ENCODE measurements at regions not wholly inside any gene's neighbourhood (a gene's known extent, or its start where the extent isn't known, plus 50 kb on each side); places are given as distances from the start of the nearest gene placed in this dataset.

DNA sequence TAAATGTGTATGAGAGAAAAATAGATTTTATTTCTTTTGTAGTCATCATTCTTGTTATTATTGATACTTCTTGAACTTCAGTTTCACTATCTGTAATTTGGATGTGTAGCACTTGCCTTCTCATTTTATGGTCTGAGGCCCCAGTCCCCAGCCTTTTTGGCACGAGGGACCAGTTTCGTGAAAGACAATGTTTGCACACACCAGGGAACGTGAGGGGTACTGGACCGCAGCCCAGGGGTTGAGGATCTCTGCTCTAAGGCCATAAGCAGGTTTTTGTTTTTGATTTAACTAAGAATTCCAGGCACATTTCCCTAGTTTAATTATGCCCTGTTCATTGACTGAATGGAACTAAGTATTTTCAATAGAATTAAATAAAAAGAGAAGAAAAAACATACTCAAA, 261.5 kb downstream of the BMP2 start:
- DNase-seq (ENCODE audit: low read depth in 4 of 4, low spot score in 2 of 4), result no peak

DNA sequence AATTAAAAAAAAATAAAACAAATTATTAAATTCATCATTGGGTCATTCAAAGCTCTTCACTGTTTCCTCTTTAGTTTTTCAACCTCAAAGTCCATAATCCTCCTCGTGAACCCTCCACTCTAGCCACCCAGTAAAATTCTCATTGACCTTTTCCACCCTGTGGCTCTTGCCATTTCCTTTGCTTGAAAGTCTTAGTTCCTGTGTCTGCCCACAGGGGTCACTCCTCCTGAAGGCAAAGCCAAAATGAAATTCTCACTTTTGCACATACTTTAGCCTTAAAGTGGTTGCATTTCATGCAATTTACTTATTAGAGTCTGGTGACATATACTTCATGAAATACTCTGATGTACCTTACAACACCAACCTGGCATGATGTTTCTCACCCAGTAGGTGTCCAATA, 263.7 kb downstream of the BMP2 start:
- no peak for DNase-seq (ENCODE audit: low read depth in 4 of 4, low spot score in 2 of 4)

DNA sequence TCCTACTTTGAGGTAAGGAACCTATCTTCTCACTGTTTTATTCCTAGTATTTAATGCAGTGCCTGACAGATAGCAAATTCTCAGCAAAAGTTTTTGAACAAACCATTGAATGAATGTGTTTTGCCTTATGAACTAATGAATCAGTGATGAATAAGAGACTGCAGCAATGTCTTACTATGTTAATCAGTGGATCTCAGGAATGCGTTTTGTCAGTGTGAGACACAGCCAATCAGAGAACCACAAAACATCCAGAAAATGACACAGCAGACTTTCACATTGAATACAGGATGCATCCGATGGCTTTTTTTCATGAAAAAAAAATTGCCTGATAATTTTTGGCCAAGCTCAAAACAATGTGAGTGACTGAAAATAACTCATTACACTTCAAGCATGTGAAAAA, 270.5 kb downstream of the BMP2 start:
- no peak for DNase-seq (ENCODE audit: low read depth in 4 of 4, low spot score in 2 of 4)

DNA sequence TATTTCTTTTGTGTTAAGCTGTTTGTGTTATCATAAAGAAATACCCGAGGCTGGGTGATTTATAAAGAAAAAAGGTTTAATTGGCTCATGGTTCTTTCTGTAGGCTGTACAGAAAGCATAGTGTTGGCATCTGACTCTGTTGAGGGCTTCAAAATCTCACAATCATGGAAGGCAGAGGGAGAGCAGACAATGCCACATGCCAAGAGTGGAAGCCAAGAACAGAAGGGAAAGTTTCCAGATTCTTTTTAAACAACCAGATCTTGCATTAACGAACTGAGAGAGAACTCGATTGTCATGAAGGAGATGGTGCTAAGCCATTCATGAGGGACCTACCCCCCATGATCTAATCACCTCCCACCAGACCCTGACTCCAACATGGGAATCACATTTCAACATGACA, 290.1 kb downstream of the BMP2 start:
- no peak for DNase-seq (ENCODE audit: low read depth in 4 of 4, low spot score in 2 of 4)

DNA sequence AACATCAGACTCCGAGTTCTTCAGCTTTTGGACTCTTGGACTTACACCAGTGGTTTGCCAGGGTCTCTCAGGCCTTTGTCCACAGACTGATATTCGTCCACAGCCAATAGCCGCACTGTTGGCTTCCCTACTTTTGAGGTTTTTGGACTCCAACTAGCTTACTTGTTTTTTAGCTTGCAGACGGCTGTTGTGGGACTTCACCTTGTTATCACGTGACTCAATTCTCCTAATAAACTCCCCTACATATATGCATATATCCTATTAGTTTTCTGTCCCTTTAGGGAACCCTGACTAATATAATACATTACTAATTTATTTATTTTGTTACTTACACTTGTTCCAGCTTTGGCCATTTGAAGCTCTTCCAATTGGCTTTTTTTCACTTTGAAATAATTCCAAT, 311.3 kb downstream of the BMP2 start:
- DNase-seq (ENCODE audit: low read depth in 4 of 4, low spot score in 2 of 4), result no peak

DNA sequence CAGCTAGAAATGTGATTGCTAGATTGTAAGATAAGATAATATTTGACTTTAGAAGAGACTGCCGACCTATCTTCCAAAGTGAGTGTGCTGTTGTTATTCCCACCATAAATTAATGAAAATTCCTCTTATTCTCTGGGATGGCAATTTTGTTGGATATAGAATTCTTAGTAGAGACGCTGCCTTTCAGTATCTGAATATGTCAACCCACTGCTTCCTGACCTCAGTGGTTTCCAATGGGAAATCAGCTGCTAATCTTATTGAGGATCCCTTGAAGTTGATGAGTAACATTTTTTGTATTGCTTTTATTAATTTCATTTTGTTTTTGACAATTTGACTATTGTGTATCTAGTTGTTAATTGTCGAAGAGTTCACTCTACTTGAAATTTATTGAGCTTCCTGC, 313.0 kb downstream of the BMP2 start:
- no peak for DNase-seq (ENCODE audit: low read depth in 4 of 4, low spot score in 2 of 4)

DNA sequence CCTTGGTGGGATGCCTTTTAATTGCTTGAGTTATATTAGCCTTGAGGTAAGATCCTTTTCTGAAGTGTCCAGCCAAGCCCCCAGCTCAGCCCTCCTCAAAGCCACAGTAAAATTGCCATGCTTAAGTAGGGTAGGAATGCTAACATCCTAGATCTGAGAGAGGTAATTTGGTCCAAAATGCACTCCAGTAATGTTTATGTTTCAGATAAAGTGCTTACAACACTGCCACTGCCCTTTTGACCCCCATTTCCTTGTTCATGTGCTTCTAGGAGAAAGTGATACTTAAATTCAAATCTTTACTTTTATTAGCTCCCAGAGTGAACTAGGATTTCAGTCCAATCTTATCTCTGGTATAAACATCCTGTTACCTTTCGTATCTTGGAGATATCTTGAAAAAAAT, 318.0 kb downstream of the BMP2 start:
- DNase-seq (ENCODE audit: low read depth in 4 of 4, low spot score in 2 of 4), result peak in 2 of 4 donors; percentile 14 to 39

DNA sequence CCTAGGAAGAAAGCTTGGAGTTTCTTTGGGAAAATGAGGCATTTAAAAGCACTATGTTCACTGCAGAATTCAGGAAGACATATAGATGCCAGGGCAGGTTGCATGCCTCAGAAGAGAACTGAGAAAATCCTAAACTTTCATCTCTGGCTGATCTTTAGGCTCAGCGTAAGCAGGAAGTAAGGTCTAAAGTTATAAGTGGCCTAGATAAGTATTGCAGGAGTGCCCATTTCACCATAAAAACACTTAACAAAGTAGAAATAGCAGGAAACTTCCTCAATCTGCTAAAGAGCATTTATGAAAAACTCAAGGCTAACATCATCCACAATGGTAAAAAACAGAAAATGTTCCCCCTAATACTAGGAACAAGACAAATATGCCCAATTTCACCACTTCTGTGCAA, 320.3 kb downstream of the BMP2 start:
- no peak for DNase-seq (ENCODE audit: low read depth in 4 of 4, low spot score in 2 of 4)

DNA sequence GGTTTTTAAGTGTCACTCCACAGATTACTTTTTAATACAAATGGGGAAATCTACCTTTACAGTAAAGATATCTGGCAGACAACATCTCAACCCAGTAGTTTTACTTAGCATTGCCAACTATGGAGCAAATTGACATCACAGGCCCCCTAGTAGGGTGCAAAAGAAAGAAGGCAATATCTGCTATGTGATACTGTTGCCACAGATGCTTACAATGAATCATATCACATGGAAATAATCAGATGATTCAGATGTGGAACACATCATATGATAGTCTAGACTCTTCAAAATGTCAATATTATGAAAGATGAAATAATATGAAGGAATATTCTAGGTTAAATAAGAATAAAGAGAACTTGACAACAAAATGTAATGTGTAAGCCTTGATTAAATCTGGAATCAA, 322.5 kb downstream of the BMP2 start:
- no peak for DNase-seq (ENCODE audit: low read depth in 4 of 4, low spot score in 2 of 4)

DNA sequence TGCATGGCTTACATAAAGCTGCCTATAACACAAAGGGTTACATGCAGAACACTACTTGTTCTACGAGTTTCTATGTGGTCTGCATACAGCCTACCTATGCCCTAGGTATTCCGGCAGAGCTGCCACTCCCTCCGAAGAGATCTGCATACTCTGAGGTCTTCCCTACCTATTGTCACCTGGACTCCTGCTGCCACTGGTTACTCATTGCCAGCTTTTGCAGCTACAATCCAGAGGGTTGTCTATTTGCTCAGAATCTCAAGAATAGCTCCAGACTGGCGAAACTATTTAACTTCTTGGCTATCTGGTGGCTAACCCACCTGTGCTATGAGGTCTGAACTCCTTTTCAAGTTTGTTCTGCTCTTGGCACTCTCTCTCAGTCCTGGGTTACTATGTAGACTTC, 323.3 kb downstream of the BMP2 start:
- DNase-seq (ENCODE audit: low read depth in 4 of 4, low spot score in 2 of 4), result no peak

DNA sequence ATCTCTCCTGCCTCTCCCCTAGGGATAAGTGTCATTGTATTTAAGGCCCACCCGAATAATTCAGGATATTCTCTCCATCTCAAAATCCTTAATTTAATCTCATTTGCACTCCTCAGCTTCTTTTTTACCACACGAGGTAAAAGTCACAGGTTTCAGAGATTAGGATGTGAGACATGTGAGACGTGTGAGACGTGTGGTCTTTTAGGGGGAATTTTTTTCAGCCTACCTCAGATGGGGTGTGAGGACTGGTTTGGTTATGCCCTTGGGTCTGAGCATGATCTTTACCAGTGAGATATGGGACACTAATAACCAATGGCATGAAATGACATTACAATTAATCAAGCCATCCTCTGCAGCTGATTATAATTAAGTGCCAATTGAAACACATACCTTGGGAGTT, 324.2 kb downstream of the BMP2 start:
- DNase-seq (ENCODE audit: low read depth in 4 of 4, low spot score in 2 of 4), result no peak

DNA sequence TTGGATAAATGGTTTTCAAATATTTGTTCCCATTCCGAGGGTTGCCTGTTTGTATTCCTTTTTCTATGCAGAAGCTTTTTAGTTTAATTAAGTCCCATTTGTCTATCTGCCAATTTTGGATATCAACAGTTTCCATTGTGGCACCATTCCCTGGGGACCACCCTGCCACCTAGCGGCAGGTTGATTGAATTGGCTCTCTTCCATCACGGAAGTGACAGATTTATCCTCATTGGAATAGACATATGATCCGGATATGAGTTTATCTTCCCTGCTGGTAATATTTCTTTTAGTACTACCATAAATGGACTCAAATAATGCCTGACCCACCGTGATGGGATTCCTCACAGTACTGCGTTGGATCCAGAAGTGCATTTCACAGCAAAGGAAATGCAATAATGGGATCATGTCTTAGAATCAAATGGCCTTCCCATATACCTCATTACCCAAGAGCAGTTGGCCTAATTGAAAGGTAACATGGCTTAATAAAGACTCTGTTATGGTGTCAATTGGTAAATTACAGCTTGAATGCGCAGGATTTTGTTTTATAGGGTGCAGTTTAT, 327.0 kb downstream of the BMP2 start:
- no peak for DNase-seq (ENCODE audit: low read depth in 4 of 4, low spot score in 2 of 4)

DNA sequence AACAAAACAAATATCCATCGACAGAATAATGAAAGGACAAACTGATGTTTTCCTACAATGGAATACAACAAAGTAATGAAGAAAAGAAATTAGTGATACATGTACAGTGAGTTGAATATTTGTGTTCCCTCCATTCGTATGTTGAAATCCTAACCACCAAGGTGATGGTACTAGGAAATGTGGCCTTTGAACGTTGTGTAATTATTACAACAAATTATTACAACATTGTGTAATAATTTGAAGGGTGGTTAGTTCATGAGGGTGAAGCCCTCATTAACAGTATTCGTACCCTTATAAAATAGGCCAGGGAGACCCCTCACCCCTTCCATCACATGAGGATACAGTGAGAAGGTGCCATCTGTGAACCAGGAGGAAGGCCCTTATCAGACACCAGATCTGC, 339.4 kb downstream of the BMP2 start:
- no peak for DNase-seq (ENCODE audit: low read depth in 4 of 4, low spot score in 2 of 4)

DNA sequence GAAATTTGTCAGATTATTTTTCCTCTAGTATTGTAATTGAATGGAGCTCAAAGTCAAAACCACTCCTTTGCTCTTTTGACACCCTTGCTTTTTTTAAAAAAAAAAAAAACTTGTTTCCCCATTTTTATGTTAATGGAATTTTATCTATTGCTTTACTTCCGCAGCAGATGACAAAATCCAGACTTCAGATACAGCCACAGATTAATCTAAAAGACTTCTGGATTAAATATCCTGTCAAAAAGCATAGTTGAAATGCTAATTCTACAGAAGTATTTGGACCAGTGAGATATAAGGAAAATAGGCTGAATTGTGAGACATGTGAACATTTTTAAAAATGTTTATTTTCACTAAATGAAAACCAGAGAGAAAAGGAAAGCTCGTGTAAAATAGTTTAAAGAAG, 341.4 kb downstream of the BMP2 start:
- DNase-seq (ENCODE audit: low read depth in 4 of 4, low spot score in 2 of 4), result no peak

DNA sequence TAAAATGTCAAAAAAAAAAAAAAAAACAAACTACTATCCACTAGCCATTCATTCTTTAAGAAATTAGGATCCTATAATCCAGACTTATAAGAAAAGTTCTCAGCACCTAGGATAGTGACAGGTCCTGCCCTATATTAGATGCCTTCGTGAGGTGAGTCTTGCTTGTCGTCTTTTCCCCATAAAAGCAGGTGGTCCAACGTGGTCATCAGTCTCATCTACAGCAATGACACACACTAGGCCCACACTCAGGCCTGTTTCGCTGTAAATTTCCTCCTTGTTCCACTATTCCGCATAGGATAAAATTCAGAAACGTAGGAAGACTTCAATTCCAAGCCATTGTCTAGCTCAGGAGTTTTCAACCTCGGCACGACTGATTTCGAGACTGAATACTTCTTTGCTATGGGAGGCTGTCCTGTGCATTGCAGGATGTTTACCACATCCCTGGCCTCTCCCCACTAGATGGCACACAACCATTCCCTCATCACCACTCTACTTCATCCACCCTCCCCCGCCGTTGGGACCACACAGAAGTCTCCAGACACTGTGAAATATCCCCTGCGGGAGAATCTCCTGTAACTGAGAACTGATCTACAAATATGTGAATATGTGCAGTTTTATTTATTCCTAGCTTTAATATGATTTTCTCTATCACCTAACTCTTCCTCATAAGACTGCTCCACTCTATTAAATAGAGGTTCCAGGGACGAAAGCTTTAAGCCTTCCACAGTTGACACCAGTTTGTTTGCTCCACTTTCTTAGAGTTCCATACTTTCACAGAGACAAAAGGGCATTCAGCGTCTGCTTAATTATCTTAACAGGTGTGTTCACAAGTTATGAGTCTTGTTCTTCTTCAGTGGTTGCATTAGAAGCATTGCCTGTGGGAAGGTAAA, 346.3 kb downstream of the BMP2 start:
- DNase-seq (ENCODE audit: low read depth in 4 of 4, low spot score in 2 of 4), result peak in 1 of 4 donors; percentile 49

DNA sequence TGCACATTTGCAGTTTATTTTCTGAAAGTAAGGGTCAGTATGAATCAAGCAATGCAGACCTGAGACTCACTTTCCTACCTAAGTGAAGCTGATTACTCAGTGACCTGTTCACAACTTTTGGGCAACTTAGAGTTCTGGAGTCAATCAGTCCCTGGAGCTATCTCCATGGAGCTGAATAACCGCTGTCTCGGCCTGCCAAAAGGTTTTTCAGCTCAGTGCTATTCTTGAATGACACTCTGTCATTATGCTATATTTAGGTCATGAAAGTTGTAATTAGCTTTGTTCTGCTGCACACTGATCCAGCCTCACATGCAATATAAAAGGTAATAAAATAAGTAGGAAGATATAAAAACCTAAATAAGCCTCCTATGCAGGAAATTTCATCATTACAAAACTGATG, 356.0 kb downstream of the BMP2 start:
- DNase-seq (ENCODE audit: low read depth in 4 of 4, low spot score in 2 of 4), result no peak

DNA sequence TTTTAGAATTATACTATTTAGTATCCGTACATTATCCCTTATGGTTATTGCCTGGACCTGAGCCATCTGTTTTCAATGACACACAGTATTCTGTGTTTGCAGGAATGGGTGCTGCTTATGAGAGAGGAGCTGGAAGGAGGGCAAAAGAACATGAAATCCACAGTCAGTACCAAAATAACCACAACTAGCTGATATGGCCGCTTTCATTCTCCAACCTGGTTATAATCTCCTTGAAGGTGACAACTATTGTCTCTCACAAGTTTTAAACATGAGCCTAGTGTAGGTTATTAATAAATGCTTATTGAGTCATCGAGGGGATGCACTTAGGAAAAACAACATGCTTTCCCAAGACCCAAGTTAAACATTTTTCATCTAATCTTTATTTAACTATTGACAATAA, 356.6 kb downstream of the BMP2 start:
- no peak for DNase-seq (ENCODE audit: low read depth in 4 of 4, low spot score in 2 of 4)

DNA sequence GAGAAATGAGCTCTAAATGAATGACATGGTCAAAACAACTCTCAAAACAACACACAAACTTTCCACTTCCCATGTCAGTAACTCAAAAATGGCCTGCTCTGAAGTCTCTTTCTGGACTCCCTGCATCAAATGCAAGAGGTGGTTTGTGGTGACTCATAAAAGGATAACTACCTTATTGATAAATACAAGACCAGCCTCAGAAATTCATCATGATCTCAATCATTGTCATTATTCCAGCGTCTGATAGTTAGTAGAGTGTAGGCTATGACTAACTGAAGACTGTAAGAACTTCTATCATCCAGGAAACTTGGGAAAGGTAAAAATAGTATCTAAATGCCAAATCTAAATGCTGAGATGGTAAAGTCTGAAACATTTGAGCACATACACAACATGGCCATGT, 369.4 kb downstream of the BMP2 start:
- no peak for DNase-seq (ENCODE audit: low read depth in 4 of 4, low spot score in 2 of 4)

DNA sequence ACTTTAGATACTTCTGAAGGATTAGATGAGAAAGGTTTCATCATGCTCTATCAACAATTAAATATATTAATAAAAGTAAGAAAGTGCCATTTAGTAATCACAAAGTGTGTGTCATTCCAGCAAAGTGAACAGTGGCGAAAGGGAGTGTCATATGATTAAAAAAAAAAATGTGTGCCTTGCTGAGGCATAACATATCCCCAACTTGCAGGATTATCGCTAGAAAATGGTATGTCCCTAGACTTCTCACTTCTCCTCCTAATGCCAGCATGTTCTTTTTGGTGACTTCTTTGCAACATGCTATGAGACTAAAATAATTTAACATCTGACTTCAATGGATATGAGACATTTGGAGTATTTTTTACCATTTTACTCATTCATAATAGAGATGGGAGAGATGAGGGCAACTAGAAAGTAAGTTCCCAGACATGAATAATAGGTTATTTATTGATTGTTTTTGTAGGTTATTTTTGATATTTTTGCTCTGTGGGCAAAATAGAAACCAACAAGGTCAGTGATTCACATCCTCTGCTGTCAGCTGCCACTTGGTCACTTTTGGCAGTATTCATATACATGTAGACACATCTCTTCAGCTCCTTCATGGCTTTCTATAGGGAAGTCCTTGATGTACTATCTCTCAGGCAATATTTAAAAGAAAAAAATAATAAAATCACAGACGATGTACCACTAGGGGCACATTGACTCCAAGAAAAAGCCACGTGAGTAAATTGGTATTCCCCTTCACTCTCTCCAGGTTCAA, 370.1 kb downstream of the BMP2 start:
- DNase-seq (ENCODE audit: low read depth in 4 of 4, low spot score in 2 of 4), result no peak

DNA sequence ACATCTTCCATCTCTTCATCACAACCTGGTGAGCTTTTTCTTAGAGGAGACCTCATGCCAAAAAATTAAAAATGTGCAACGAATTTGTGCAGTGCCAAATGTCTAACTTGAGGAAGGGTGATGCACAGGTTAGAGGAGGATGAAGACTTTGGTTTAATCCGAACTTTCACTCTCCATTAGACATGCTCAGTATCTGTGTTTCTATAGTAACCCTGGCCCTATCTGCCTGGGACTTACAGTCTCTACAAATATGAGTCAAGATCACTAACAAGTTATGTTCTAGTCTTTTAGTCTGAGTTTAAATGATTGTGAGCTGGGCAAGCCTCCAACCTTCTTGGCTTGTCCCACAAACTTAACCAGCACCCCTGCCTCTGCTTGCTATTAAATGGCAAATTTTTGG, 377.0 kb downstream of the BMP2 start:
- no peak for DNase-seq (ENCODE audit: low read depth in 4 of 4, low spot score in 2 of 4)

DNA sequence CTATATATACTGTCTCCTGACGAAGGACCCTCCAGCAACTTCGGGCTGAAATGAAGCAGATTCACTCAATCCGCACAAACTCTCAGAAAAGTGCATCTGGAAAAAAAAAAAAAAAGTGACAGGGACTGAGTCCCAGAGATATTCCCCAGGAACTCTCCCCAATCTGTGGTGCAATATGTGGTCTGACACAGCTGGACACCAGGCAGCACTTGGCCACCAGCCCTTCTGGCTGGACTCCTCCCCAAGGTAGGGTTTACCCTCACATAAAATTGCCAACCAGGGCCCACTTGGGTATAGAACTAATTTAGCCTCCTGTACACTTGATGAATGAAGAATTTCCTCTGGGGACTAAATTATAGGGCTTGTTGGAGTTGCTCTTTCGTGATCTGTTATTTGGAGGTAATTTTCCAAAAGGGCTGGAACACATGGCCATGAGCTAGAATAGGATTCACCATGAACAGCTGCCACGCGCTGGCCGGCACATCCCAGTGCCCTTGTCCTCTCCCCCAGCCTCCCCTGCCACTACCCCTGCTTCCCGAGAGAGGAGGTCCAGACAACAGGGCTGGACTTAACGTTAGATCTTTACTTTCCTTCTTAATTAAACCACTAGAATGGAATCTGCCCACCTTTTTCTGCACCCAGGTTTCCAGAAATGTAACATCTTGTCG, 379.2 kb downstream of the BMP2 start:
- no peak for DNase-seq (ENCODE audit: low read depth in 4 of 4, low spot score in 2 of 4)

Data from left renal cortex interstitium (tissue), 4 donors.